ENCODE measurements at regions not wholly inside any gene's neighbourhood (a gene's known extent, or its start where the extent isn't known, plus 50 kb on each side); places are given as distances from the start of the nearest gene placed in this dataset.

DNA sequence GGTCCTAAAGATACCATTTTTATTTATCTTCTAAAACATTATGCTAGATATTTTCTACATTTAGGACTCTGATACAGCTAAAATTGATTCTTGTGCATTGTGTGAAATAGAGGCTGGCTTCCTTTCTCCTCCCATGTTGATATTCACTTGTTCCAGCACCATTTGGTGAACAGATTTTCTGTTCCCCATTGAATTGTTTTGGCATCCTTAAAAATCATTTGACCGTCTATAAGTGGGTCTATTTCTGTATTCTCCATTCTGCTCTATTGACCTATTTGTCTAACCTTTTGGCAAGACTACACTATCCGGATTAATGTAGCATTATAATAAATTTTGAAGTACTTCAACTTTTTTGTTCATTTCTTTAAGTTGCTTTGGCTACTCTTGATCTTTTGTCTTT is 2689.2 kb downstream of the PCDH9 start:
- no peaks in the 10 kb centered on the region for H3K4me1 ChIP-seq (ENCODE audit: insufficient read depth)
- no peak overlapping the region for H3K4me3 ChIP-seq
- TF ChIP-seq CTCF (IDR thresholded peaks at IDR 0.05; ENCODE audit: poor library complexity) (no peak), EZH2phosphoT487 (IDR thresholded peaks at IDR 0.05; ENCODE audit: low read depth, severe bottlenecking, unreplicated experiment) (no peak), EZH2 (IDR thresholded peaks at IDR 0.05; ENCODE audit: borderline replicate concordance) (no peak)
- no peaks in the 10 kb centered on the region for H3K27me3 ChIP-seq
- DNase-seq (ENCODE audit: low spot score), result no peak
- H3K27ac ChIP-seq, result no peak overlapping the region
- H3K9me3 ChIP-seq (ENCODE audit: low read depth), result no peaks in the 10 kb centered on the region
- H3K4me2 ChIP-seq, result no peak overlapping the region
- H3K36me3 ChIP-seq (replicated peaks; ENCODE audit: insufficient read depth, low read depth), result no peaks in the 10 kb centered on the region
- H3K79me2 ChIP-seq, result no peaks in the 10 kb centered on the region
- H4K20me1 ChIP-seq (ENCODE audit: insufficient read depth, poor library complexity, severe bottlenecking), result no peaks in the 10 kb centered on the region
- H3K9me2 ChIP-seq (replicated peaks; ENCODE audit: insufficient read depth), result no peaks in the 10 kb centered on the region
- 65% methylated on average over 2 of the region's 2 CpGs for WGBS (ENCODE audit: low lambda C conversion rate, missing lambda C conversion rate)
- H2AFZ ChIP-seq, result no peak overlapping the region

- 94% methylated on average over 2 of the region's 2 CpGs for WGBS (ENCODE audit: low lambda C conversion rate, missing lambda C conversion rate)
- no peak overlapping the region for H2AFZ ChIP-seq
- no peaks in the 10 kb centered on the region for H3K9me2 ChIP-seq (replicated peaks; ENCODE audit: insufficient read depth)
- no peaks in the 10 kb centered on the region for H3K36me3 ChIP-seq (replicated peaks; ENCODE audit: insufficient read depth, low read depth)
- no peaks in the 10 kb centered on the region for H3K4me1 ChIP-seq (ENCODE audit: insufficient read depth)
- H3K4me3 ChIP-seq, result no peak overlapping the region
- no peaks in the 10 kb centered on the region for H3K9me3 ChIP-seq (ENCODE audit: low read depth)
- no peak overlapping the region for H3K4me2 ChIP-seq
- no peak overlapping the region for H3K27ac ChIP-seq
- H3K27me3 ChIP-seq, result no peaks in the 10 kb centered on the region
- H4K20me1 ChIP-seq (ENCODE audit: insufficient read depth, poor library complexity, severe bottlenecking), result no peaks in the 10 kb centered on the region
- TF ChIP-seq EZH2 (IDR thresholded peaks at IDR 0.05; ENCODE audit: borderline replicate concordance) (no peak), CTCF (IDR thresholded peaks at IDR 0.05; ENCODE audit: poor library complexity) (no peak), EZH2phosphoT487 (IDR thresholded peaks at IDR 0.05; ENCODE audit: low read depth, severe bottlenecking, unreplicated experiment) (no peak)
- DNase-seq (ENCODE audit: low spot score), result no peak
- H3K79me2 ChIP-seq, result no peaks in the 10 kb centered on the region
These were observed 2689.7 kb downstream of the PCDH9 start for GRCh38 chr13:64540468-64540867.

GRCh38 chr13:64538711-64539110 is 2691.4 kb downstream of the PCDH9 start:
- no peaks in the 10 kb centered on the region for H3K36me3 ChIP-seq (replicated peaks; ENCODE audit: insufficient read depth, low read depth)
- H3K4me1 ChIP-seq (ENCODE audit: insufficient read depth), result no peaks in the 10 kb centered on the region
- H3K27ac ChIP-seq, result no peak overlapping the region
- H2AFZ ChIP-seq, result no peak overlapping the region
- H3K9me2 ChIP-seq (replicated peaks; ENCODE audit: insufficient read depth), result no peaks in the 10 kb centered on the region
- H3K4me2 ChIP-seq, result no peak overlapping the region
- H4K20me1 ChIP-seq (ENCODE audit: insufficient read depth, poor library complexity, severe bottlenecking), result no peaks in the 10 kb centered on the region
- H3K27me3 ChIP-seq, result no peaks in the 10 kb centered on the region
- TF ChIP-seq EZH2phosphoT487 (IDR thresholded peaks at IDR 0.05; ENCODE audit: low read depth, severe bottlenecking, unreplicated experiment) (no peak), CTCF (IDR thresholded peaks at IDR 0.05; ENCODE audit: poor library complexity) (no peak), EZH2 (IDR thresholded peaks at IDR 0.05; ENCODE audit: borderline replicate concordance) (no peak)
- DNase-seq (ENCODE audit: low spot score), result no peak
- no peak overlapping the region for H3K4me3 ChIP-seq
- no peaks in the 10 kb centered on the region for H3K79me2 ChIP-seq
- H3K9me3 ChIP-seq (ENCODE audit: low read depth), result no peaks in the 10 kb centered on the region
- 100% methylated on average over 2 of the region's 2 CpGs for WGBS (ENCODE audit: low lambda C conversion rate, missing lambda C conversion rate)

DNA sequence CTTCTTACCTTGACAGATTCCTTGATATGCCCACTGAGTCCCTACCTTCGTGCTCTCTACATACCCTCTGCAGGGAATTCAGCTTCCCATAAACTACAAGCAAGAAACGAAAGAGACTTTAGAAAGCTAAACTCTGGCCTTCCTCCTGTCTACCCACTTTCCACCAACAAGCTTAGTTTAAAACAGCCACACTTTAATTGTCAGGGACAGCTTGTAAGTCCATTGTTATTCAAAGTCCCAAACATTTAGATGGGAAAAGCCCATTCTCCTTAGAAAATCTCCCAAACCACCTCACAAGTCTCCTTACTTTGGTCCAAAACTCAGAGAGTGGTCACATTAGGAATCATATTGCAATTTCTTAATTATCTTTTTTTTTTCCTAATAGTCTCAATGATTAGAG is 2695.8 kb downstream of the PCDH9 start:
- no peak overlapping the region for H3K4me3 ChIP-seq
- H3K36me3 ChIP-seq (replicated peaks; ENCODE audit: insufficient read depth, low read depth), result no peaks in the 10 kb centered on the region
- H3K9me3 ChIP-seq (ENCODE audit: low read depth), result no peaks in the 10 kb centered on the region
- no peak overlapping the region for H3K4me2 ChIP-seq
- TF ChIP-seq EZH2 (IDR thresholded peaks at IDR 0.05; ENCODE audit: borderline replicate concordance) (no peak), CTCF (IDR thresholded peaks at IDR 0.05; ENCODE audit: poor library complexity) (no peak), EZH2phosphoT487 (IDR thresholded peaks at IDR 0.05; ENCODE audit: low read depth, severe bottlenecking, unreplicated experiment) (no peak)
- no peak for DNase-seq (ENCODE audit: low spot score)
- no peak overlapping the region for H2AFZ ChIP-seq
- no peaks in the 10 kb centered on the region for H3K79me2 ChIP-seq
- H3K9me2 ChIP-seq (replicated peaks; ENCODE audit: insufficient read depth), result no peaks in the 10 kb centered on the region
- H3K4me1 ChIP-seq (ENCODE audit: insufficient read depth), result no peaks in the 10 kb centered on the region
- H3K27me3 ChIP-seq, result no peaks in the 10 kb centered on the region
- no peak overlapping the region for H3K27ac ChIP-seq
- WGBS (ENCODE audit: low lambda C conversion rate, missing lambda C conversion rate), result 85% methylated on average over 2 of the region's 2 CpGs
- H4K20me1 ChIP-seq (ENCODE audit: insufficient read depth, poor library complexity, severe bottlenecking), result no peaks in the 10 kb centered on the region

Measured in hepatocyte (in vitro differentiated cells).